NK-92 treated with Interleukin-12 subunit alpha and Interleukin-12 subunit beta, amount 100 ng/mL, for 24 hours (cell line): ENCODE measurements at regions not wholly inside any gene's neighbourhood (a gene's known extent, or its start where the extent isn't known, plus 50 kb on each side); places are given as distances from the start of the nearest gene placed in this dataset.

Source experiments
- DNase-seq: peaks from one replicate; lab custom pipeline; 2025; lab: John Stamatoyannopoulos, UW

GRCh38 chr5:2492476-2492875, 259.0 kb downstream of the IRX2 start:
- DNase-seq, result no peak

DNA sequence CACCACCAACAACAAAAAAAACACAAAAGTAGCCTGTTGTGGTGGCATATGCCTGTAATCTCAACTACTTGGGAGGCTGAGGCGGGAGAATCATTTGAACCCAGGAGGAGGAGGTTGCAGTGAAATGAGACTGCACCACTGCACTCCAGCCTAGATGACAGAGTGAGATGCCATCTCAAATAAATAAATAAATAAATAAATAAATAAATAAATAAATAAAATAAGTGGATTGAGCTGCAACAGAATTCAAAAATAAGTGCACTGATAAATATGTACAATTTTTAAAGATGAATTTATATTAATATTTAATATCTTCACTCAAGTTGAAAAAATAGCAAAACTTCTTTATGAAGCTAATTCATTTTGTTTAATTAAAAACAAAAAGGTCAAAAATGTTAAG, 259.6 kb downstream of the IRX2 start:
- no peak for DNase-seq

- DNase-seq, result no peak
Observed at GRCh38 chr5:2489306-2489705, 262.2 kb downstream of the IRX2 start.

DNA sequence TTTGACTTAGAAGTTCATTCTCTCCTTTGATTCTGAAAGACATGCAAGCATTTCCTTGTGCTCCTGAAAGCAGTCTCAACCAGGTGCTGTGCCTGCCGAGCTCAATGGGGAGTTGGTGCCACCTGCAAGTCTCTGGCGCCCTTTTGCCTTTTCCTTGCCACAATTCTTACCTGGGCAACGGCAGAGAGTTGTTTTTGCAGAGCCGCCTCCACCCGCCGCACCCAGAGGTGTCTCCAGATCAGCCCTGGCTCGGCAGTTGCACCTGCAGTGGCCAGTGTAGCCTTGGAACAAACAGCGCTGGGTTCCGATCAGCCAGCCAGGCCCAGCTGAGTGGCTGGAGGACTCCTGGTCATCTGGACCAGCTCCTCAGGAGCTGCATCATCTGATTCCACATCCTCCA, 262.9 kb downstream of the IRX2 start:
- DNase-seq, result no peak

- DNase-seq, result no peak
Observed at GRCh38 chr5:2487152-2487763, 264.2 kb downstream of the IRX2 start.

DNA sequence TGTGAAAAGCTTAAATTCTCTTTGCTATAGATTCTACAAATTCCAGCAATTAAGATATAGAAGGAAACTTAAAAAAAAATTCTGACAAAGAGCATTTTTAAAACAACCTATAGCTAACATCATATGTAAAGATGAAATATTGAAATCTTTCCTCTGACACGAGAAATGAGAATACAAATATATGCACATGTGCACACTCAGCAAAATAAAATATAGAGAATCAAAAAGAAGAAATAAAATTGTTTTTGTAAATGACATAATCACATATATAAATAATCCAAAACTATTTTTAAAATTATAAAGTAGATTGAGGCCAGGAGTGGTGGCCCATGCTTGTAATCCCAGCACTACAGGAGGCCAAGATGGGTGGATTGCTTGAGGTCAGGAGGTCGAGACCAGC, 265.1 kb downstream of the IRX2 start:
- DNase-seq, result no peak

DNA sequence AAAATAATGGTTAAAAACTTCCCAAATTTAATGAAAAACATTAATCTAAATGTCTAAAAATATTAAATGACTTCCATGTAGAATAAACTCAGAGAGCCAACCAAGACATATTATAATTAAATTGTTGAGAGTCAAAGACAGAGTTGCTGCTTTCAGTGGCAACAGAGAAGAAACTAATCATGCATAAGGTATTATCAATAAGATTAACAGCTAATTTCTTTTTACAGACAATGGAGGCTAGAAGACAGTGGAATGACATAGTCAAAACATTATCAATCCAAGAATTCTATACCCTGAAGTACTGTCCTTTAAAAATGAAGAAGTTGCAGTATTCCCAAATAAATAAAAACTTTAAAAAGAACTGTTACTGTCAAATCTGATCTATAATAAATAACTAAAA, 268.7 kb downstream of the IRX2 start:
- no peak for DNase-seq

GRCh38 chr5:2480871-2481270, 270.6 kb downstream of the IRX2 start:
- DNase-seq, result no peak

- DNase-seq, result no peak
Observed at GRCh38 chr5:2475902-2476301, 275.6 kb downstream of the IRX2 start.

DNA sequence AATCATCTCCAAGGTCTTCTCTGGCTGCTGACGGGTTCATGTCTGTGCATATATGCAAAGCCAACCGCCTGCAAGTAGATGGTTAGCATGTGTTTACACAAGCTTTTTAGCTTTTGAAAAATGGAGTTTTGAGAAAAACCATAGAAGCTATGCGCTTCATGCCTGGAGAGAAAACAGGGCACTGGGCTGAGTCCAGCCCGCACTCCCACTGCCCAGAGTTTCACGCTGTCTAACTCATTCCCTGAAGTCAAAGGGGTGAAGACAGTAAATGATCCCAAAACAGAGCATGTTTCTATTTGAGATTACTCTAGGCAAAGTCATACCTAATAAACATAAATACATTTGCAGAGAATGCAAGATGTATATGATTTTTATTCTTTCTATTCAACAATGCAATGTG, 278.8 kb downstream of the IRX2 start:
- no peak for DNase-seq

- no peak for DNase-seq
Observed at GRCh38 chr5:2471152-2471879, 280.2 kb downstream of the IRX2 start.

DNA sequence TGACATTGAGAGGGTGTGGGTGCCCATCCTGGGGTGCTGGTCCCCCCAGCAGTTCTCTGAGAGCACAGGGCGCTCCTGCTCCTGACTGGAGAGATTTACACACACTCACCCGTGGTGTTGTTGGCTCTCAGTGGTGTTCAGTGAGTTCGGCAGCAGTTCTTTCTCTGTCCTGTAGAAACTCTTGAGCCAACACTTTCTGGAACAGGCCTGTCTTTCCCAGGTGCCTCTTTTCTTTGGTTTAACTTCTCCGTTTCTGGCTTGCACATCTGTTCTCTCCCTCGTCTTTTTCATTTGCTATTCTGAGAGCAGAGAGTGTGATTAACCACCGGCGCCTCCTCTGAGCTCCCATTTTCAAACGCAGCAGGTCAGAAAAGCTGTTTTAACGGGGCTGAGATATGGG, 284.5 kb downstream of the IRX2 start:
- DNase-seq, result no peak

DNA sequence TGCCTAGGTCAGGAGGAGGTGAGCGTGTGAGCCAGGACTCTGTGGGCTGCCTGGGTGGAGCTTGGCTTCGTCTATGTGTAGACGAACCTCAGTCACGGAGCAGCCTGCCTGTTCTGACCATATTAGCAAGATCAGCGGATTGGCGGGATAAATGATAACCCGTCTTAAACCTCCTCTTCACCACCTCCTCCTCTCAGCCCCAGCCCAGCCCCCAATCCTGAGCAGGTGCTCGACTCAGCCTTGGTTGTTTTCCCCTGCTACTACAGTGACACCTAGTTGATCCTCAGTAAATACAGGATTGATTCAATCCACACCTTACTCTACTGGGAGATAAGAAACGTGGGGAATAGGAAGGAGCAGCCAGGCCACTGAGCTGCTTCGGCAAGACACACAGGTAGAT, 286.1 kb downstream of the IRX2 start:
- no peak for DNase-seq

- DNase-seq, result no peak
Observed at GRCh38 chr5:2464141-2464540, 287.3 kb downstream of the IRX2 start.

DNA sequence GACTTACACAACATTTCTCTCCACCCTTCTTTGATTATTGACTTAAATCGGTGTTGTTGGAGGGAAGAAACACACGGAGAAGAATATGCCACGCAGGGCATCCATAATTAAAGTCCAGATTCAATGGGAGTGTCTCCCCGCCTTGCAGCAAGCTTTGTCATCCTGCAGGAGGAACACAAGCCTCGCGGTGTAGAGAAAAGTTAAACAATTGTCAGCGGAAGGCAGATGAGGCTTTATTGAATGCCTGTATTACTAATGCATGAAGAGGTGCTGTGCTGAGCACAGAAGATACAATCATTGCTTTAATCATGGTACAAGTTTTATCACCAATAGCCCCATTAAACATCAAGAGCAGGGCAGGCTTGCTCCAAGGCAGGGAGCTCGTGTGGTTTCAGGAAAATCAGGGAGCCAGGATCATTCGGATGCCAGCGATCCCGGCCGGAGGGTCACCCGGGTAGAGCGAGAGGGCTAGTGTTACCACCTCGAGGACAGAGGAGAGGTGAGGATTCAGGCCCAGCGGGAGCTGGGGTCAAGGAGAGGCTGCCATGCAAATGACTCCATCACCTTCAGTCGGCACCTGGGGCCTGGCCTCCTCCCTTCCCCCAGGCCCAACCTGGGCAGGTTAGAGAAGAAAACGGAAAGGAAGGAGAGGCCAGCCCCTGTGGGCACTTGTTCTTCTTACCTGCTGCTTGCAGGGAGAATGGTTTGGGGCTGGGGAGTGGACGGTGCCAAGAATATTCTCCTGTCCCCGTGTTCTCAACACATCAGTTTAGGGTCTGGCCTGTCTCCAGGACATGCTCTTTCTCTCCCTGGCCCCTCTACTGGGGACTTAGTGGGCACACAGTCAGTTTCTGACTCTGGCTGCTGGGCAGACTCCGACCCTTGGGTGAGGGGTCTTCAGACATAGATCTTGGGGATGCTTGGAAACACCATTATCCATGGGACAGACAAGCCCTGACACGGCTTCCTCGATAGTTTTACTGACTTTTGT, 289.5 kb downstream of the IRX2 start:
- DNase-seq, result no peak

GRCh38 chr5:2460098-2460497, 291.4 kb downstream of the IRX2 start:
- DNase-seq, result no peak

- DNase-seq, result no peak
Observed at GRCh38 chr5:2459251-2459650, 292.2 kb downstream of the IRX2 start.

GRCh38 chr5:2455878-2456277, 295.6 kb downstream of the IRX2 start:
- DNase-seq, result no peak

DNA sequence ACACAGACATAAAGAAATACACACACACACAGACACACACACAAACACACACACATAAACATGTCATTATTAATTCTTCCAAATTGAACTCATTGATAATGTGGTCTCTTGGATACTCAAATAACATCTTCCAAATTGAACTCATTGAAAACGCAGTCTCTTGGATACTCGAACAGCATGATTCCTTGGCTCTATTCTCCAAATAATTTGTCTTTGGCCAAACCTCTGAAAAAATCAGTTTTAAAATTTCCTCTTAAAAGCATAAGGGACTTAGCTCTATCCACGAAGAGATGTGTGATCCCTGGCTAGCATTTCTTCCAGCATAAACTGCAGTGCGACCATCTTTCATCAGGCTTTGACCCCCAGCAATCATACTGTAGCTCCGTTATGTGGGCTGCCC, 296.6 kb downstream of the IRX2 start:
- no peak for DNase-seq

GRCh38 chr5:2453781-2454180, 297.7 kb downstream of the IRX2 start:
- no peak for DNase-seq

- no peak for DNase-seq
Observed at GRCh38 chr5:2451100-2451499, 300.4 kb downstream of the IRX2 start.

DNA sequence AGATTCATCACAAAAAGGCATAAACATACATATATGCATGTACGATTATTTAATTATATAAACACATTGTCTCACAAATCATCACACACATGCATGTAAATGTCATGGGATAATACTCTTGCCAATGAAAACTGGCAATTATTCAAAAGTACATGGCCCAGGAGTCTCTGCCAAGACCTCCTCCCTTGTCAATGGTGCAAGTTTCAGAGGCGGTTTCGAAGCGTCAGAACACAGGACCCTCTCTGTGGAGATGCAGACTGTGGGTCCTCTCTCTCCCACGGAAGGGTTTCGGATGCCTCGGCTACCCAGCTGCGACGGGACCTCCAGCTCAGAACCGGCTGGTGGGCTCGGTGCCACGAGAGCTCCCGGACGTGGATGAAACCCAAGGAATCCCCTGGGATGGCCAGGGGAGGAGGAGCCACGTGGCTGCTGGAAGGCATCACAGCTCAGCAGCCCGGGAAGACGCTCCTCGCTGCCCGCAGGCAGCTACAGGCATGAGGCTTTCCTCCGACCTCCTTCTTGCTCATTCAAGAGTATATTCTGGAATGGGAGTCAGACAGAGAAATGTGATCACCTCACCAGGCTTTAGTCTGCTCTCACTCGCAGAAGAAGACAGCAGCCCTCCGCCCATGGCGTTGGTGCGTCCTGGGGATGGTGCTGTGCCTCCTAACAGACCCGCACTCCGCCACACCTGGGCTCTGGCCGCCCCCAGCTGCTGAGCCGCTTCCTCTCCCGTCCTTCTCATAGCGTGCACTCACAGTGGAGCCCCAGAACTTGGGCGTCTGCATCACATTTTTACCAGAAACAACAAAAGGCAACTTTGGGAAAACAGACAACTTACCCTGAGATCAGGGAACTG, 308.8 kb downstream of the IRX2 start:
- DNase-seq, result no peak
